Body of pancreas (tissue), 4 donors: ENCODE measurements at regions not wholly inside any gene's neighbourhood (a gene's known extent, or its start where the extent isn't known, plus 50 kb on each side); places are given as distances from the start of the nearest gene placed in this dataset.

Experiments used
- ATAC-seq: fragments of 150-250 bp; one replicate; pipeline ENCODE4 v1.9.1; 2016
- DNase-seq, 4 donors: peaks; one replicate each; pipeline ENCODE4 v3.0.0-alpha.2; 2019
- H3K27ac ChIP-seq, 4 donors: fragments of 200-600 bp; sonication (generic); 1 replicate in 3 of 4; 2 replicates in 1 of 4; pipeline versions ENCODE4 v1.5.1 to v1.6.1; 2016 to 2019; ENCODE audit warnings: mild to moderate bottlenecking in 1 of 4, mixed read lengths in 1 of 4, moderate library complexity in 1 of 4
- H3K27me3 ChIP-seq, 2 donors: fragments of 200-600 bp; sonication (generic); one replicate each; pipeline ENCODE4 v1.6.0; 2016; ENCODE audit warnings: mild to moderate bottlenecking in 1 of 2
- H3K36me3 ChIP-seq, 2 donors: fragments of 200-600 bp; sonication (generic); replicated peaks in 1 of 2; 2 replicates each; pipeline ENCODE4 v1.5.1; 2016; ENCODE audit warnings: low read depth in 2 of 2; ENCODE audit not compliant: insufficient read depth in 1 of 2
- H3K4me1 ChIP-seq: fragments of 200-600 bp; sonication (generic); one replicate; pipeline ENCODE4 v1.6.0; 2016
- H3K4me3 ChIP-seq, 2 donors: fragments of 200-600 bp; sonication (generic); 1 replicate in 1 of 2; 2 replicates in 1 of 2; pipeline ENCODE4 v1.5.1; 2016 to 2019
- H3K9me3 ChIP-seq, 3 donors: fragments of 200-600 bp; sonication (generic); 1 replicate in 2 of 3; 2 replicates in 1 of 3; pipeline ENCODE4 v1.5.1; 2016
- CTCF ChIP-seq, 7 experiments: fragments of 450-650 bp in 4 of 7; fragments of 200-600 bp in 3 of 7; sonication (generic) in 3 of 7; IDR thresholded peaks; one replicate each; pipeline ENCODE4 v1.5.1; 2016 to 2019; ENCODE audit warnings: antibody characterized with exemption in 7 of 7
- POLR2A ChIP-seq, 3 donors: fragments of 450-650 bp; IDR thresholded peaks; one replicate each; pipeline ENCODE4 v1.6.1; 2016; ENCODE audit warnings: antibody characterized with exemption in 3 of 3, mild to moderate bottlenecking in 2 of 3
- WGBS, 2 donors: methylation state at CpG; one replicate each; pipeline ENCODE4 v1.1.5; 2017; 5-methylcytosine and 5-hydroxymethylcytosine counted together
- intact Hi-C: fragments of 100-400 bp; cut with DNase I; formaldehyde crosslinking; loops from one replicate; pipeline ENCODE4 v1.15.1; 2023

- no peak overlapping the region for H3K27ac ChIP-seq
- no peak overlapping the region for H3K4me3 ChIP-seq
- no peaks in the 10 kb centered on the region for H3K4me1 ChIP-seq
- H3K36me3 ChIP-seq = no peaks in the 10 kb centered on the region
- DNase-seq (no peak), ATAC-seq (no peak)
- intact Hi-C loops = no loop called here
- 38 to 45% methylated on average over 1 of the region's 1 CpG for WGBS, 2 donors
- no peaks in the 10 kb centered on the region for H3K9me3 ChIP-seq
- TF ChIP-seq CTCF (IDR thresholded peaks at IDR 0.05) (no peak), POLR2A (IDR thresholded peaks at IDR 0.05) (no peak)
- no peaks in the 10 kb centered on the region for H3K27me3 ChIP-seq
Observed at GRCh38 chr6:123687864-123688263, 51.1 kb upstream of the TRDN start.
